SK-N-MC (cell line): ENCODE measurements at regions not wholly inside any gene's neighbourhood (a gene's known extent, or its start where the extent isn't known, plus 50 kb on each side); places are given as distances from the start of the nearest gene placed in this dataset.
"Not testable (repeated sequence)": the region's sequence is repeated elsewhere in the genome, so short reads cannot be mapped to it uniquely, and the experiment has no call there.

Source experiments
- DNase-seq: peaks from one replicate; pipeline ENCODE4 v3.0.0-alpha.2; 2011; ENCODE audit warnings: low read depth, low spot score
- H3K27ac ChIP-seq: fragments of 200-600 bp; sonication (generic); 2 replicates; pipeline ENCODE4 v1.5.1; 2016; ENCODE audit warnings: mixed run types
- H3K36me3 ChIP-seq: fragments of 200-600 bp; sonication (generic); 2 replicates; pipeline ENCODE4 v1.6.1; 2017; ENCODE audit warnings: antibody characterized with exemption, low read length, mixed read lengths; ENCODE audit not compliant: insufficient read depth
- H3K4me3 ChIP-seq: fragments of 200-600 bp; sonication (generic); 2 replicates; pipeline ENCODE4 v1.5.1; 2016
- H3K9ac ChIP-seq: fragments of 200-600 bp; sonication (generic); 2 replicates; pipeline ENCODE4 v1.8.0; 2017; ENCODE audit warnings: mixed run types, mixed read lengths; ENCODE audit not compliant: insufficient read length
- H3K9me3 ChIP-seq: fragments of 200-600 bp; sonication (generic); 2 replicates; pipeline ENCODE4 v1.6.1; 2017; ENCODE audit warnings: low read depth, mild to moderate bottlenecking, antibody characterized with exemption, low read length, moderate library complexity, mixed read lengths

- not testable (repeated sequence) for H3K4me3 ChIP-seq, H3K9me3 ChIP-seq, H3K9ac ChIP-seq, DNase-seq, H3K27ac ChIP-seq, H3K36me3 ChIP-seq
Observed at GRCh38 chr2:87326754-87327153, 305.1 kb upstream of the PLGLB1 start.

GRCh38 chr2:87327648-87328371, 306.2 kb upstream of the PLGLB1 start:
- not testable (repeated sequence) for H3K9ac ChIP-seq, H3K27ac ChIP-seq, DNase-seq, H3K4me3 ChIP-seq, H3K9me3 ChIP-seq, H3K36me3 ChIP-seq

DNA sequence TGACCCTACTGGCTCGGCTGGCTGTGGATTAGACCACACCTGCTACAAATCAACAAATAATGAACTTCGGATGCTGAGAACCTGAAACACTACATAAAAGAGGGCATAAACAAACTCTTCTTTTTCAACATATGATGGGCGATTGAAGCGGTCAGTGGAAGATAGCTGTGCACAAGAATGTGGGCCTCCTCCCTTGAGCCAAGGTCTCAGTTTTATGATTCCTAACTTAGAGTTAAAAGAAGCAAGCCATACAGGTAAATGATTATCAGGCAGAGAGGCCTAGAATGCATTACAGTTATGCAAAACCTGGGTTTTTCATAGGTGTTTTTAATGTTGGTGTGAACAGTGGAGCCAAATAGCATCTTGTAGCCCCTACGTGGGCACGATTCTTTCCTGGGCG, 307.9 kb upstream of the PLGLB1 start:
- H3K9me3 ChIP-seq, H3K9ac ChIP-seq, DNase-seq, H3K4me3 ChIP-seq, H3K36me3 ChIP-seq, H3K27ac ChIP-seq: not testable (repeated sequence)

DNA sequence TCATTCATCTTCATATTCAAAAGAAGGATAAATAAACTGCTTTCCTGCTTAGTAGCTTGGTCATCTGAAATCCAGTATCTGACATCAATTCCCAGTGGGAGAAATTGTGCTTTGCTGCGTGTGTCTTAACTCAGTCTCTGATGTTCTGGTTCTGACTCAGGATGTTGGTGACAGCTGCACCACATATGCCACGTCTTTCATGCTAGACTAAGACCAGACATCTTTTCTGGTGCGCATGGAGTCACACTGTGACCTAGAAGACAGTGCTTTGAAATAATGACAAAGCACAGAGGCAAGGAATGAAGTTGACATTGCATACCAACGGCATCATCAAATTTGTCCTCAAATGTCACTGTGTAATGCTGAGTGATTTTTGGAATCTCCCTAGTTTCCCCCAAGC, 308.8 kb upstream of the PLGLB1 start:
- not testable (repeated sequence) for H3K9me3 ChIP-seq, H3K27ac ChIP-seq, DNase-seq, H3K4me3 ChIP-seq, H3K9ac ChIP-seq, H3K36me3 ChIP-seq

DNA sequence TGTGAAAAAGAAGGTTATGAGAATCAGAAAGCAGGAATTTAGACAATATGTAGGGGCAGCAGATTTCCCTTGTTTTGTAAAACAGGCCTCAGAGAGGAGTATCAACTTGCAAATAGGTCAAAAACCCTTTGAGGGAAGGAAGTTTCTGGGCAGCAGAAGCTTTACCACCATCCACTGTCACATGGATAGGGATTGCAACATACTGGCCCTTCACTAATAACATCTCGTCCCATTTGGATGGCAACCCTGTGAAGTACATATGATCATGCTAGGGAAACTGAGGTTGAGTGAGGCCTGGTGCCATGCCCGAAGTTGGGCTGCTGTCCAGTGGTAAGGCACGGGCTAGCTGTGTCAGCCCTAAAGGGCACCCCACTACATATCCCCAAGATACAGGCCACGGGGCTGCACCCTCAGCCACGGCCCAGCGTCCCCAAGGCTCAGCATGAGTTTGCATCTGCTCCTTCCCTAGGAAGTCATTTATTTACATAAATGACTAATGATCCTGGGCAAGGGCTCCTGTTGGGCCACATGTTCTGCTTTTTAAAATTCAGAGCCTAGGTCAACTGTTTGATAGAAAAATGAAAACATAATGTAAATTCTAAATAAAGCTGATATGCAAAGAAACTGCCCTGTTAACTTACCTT, 310.4 kb upstream of the PLGLB1 start:
- not testable (repeated sequence) for H3K9ac ChIP-seq, DNase-seq, H3K36me3 ChIP-seq, H3K27ac ChIP-seq, H3K9me3 ChIP-seq, H3K4me3 ChIP-seq

GRCh38 chr2:87334888-87335287, 313.2 kb upstream of the PLGLB1 start:
- not testable (repeated sequence) for H3K9me3 ChIP-seq, H3K9ac ChIP-seq, H3K27ac ChIP-seq, DNase-seq, H3K36me3 ChIP-seq, H3K4me3 ChIP-seq

DNA sequence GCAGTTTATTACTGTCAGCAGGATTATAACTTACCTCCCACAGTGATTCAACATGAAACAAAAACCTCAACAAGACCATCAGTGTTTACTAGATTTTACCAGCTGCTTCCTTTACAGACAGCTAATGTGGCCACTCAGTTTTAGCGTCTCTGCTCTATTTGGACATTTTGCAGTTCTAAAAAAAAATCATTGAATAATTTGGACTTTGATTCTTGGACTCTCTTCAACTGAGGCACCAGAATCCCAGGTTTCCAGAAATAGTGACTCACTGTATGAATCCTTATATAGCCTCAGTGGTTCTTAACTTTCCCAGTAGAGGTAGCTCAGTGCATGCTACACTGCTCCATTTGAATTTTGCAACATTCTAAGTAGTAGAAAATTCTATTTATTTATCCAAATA, 317.4 kb upstream of the PLGLB1 start:
- DNase-seq, H3K27ac ChIP-seq: not testable (repeated sequence)

GRCh38 chr2:87341601-87342014, 320.0 kb upstream of the PLGLB1 start:
- not testable (repeated sequence) for H3K4me3 ChIP-seq, H3K9ac ChIP-seq, H3K9me3 ChIP-seq, H3K27ac ChIP-seq, H3K36me3 ChIP-seq, DNase-seq

More for the DNA sequence above, 317.4 kb upstream of the PLGLB1 start:
- not testable (repeated sequence) for H3K9ac ChIP-seq, H3K9me3 ChIP-seq, H3K36me3 ChIP-seq, H3K4me3 ChIP-seq

- not testable (repeated sequence) for DNase-seq, H3K36me3 ChIP-seq
Observed at GRCh38 chr2:87342175-87342574, 320.5 kb upstream of the PLGLB1 start.

GRCh38 chr2:87343347-87343746, 321.7 kb upstream of the PLGLB1 start:
- not testable (repeated sequence) for DNase-seq, H3K36me3 ChIP-seq, H3K9ac ChIP-seq, H3K27ac ChIP-seq, H3K4me3 ChIP-seq, H3K9me3 ChIP-seq

More at GRCh38 chr2:87342175-87342574, 320.5 kb upstream of the PLGLB1 start:
- H3K27ac ChIP-seq, H3K9me3 ChIP-seq, H3K4me3 ChIP-seq, H3K9ac ChIP-seq: not testable (repeated sequence)

- H3K4me3 ChIP-seq, H3K9ac ChIP-seq, H3K9me3 ChIP-seq, H3K36me3 ChIP-seq, H3K27ac ChIP-seq, DNase-seq: not testable (repeated sequence)
Observed at GRCh38 chr2:87345283-87345682, 323.6 kb upstream of the PLGLB1 start.

- H3K36me3 ChIP-seq, DNase-seq, H3K27ac ChIP-seq, H3K9me3 ChIP-seq, H3K4me3 ChIP-seq, H3K9ac ChIP-seq: not testable (repeated sequence)
Observed at GRCh38 chr2:87348556-87348955, 326.9 kb upstream of the PLGLB1 start.

DNA sequence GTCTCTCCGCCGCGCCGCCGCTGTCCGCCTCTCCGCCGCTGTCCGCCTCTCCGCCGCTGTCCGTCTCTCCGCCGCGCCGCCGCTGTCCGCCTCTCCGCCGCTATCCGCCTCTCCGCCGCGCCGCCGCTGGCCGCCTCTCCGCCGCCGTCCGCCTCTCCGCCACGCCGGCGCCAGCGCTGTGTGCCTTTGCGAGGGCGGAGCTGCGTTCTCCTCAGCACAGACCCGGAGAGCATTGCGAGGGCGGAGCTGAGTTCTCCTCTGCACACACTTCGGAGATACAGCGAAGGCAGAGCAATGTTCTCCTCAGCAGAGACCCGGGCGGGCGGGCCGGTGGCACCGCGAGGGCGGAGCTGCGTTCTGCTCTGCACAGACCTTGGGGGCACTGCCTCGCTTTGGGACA, 327.4 kb upstream of the PLGLB1 start:
- not testable (repeated sequence) for DNase-seq, H3K27ac ChIP-seq, H3K9me3 ChIP-seq, H3K36me3 ChIP-seq, H3K4me3 ChIP-seq, H3K9ac ChIP-seq

- H3K36me3 ChIP-seq, DNase-seq, H3K9me3 ChIP-seq, H3K27ac ChIP-seq, H3K4me3 ChIP-seq, H3K9ac ChIP-seq: not testable (repeated sequence)
Observed at GRCh38 chr2:87352178-87352934, 330.7 kb upstream of the PLGLB1 start.
